ENCODE measurements at regions not wholly inside any gene's neighbourhood (a gene's known extent, or its start where the extent isn't known, plus 50 kb on each side); places are given as distances from the start of the nearest gene placed in this dataset.

DNA sequence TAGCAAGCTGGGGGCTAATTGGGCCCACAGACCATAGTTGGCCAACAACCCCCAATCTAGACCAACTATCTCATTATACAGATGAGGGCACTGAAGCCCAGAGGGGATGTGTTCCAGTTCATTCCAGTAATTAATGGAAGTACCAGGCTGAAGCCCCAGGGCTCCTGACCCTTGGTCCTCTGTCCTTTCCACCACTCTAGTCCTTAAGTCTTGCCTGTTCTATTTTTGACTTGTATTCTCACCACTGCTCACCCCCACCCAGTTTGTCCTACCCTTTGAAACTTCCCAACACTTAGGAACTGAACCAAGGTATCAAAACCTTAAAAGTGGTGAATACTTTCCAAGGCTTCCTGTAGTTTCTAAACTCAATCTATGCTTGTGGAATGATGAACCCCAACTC is 407.4 kb downstream of the ENC1 start:
- POLR2A ChIA-PET: no interaction called here
- Histone ChIP-seq H3K4me3 (no peak overlapping the region), H2AFZ (ENCODE audit: control insufficient read depth, low read depth, low read length) (no peak overlapping the region), H3K79me2 (ENCODE audit: control insufficient read depth, insufficient read depth, low read length) (no peaks in the 10 kb centered on the region), H3K4me2 (ENCODE audit: control insufficient read depth, insufficient read depth) (no peak overlapping the region), H4K20me1 (ENCODE audit: control insufficient read depth, insufficient read depth) (no peaks in the 10 kb centered on the region), H3K27ac (ENCODE audit: control insufficient read depth, insufficient read depth) (no peak overlapping the region), H3K9me3 (replicated peaks; ENCODE audit: control insufficient read depth, insufficient read depth, low read length) (no peaks in the 10 kb centered on the region), H3K4me1 (ENCODE audit: control insufficient read depth, insufficient read depth, low read length) (no peaks in the 10 kb centered on the region), H3K36me3 (ENCODE audit: control insufficient read depth in 2 of 2, insufficient read depth in 2 of 2, low read length in 1 of 2) (no peaks in the 10 kb centered on the region), H3K27me3 (replicated peaks in 1 of 2; ENCODE audit: control insufficient read depth in 2 of 2, insufficient read depth in 2 of 2, low read length in 1 of 2) (no peaks in the 10 kb centered on the region), H3K9ac (ENCODE audit: control insufficient read depth, insufficient read depth, low read length) (no peak overlapping the region)
- no TSS peak for BruUV-seq (replicated peaks)
- SMC1A ChIA-PET (ENCODE audit: uncharacterized antibody, unreplicated experiment): no interaction called here
- no peak for DNase-seq (ENCODE audit: low read depth, low spot score)
- RAD21 ChIA-PET (ENCODE audit: unreplicated experiment): no interaction called here
- in situ Hi-C loops (cut with MboI) (no loop called here), intact Hi-C loops (cut with micrococcal nuclease; ENCODE audit: unreplicated experiment) (no loop called here)
- CTCF ChIA-PET: no interaction called here
- no peak for ATAC-seq
- TF ChIP-seq IKZF1 (conservative IDR thresholded peaks at IDR 0.05) (no peak), CEBPB (IDR thresholded peaks at IDR 0.05; ENCODE audit: borderline replicate concordance in 1 of 2, low read depth in 2 of 2, low read length in 2 of 2) (no peak), ZNF207 (IDR thresholded peaks at IDR 0.05; ENCODE audit: borderline replicate concordance) (no peak), NR2C1 (IDR thresholded peaks at IDR 0.05) (no peak), SPI1 (IDR thresholded peaks at IDR 0.05; ENCODE audit: borderline replicate concordance, insufficient read depth, low read depth, low read length) (no peak), BMI1 (IDR thresholded peaks at IDR 0.05; ENCODE audit: borderline replicate concordance) (no peak), TCF12 (IDR thresholded peaks at IDR 0.05; ENCODE audit: low read depth, low read length) (no peak)
- TF ChIP-seq, protein P1, sequence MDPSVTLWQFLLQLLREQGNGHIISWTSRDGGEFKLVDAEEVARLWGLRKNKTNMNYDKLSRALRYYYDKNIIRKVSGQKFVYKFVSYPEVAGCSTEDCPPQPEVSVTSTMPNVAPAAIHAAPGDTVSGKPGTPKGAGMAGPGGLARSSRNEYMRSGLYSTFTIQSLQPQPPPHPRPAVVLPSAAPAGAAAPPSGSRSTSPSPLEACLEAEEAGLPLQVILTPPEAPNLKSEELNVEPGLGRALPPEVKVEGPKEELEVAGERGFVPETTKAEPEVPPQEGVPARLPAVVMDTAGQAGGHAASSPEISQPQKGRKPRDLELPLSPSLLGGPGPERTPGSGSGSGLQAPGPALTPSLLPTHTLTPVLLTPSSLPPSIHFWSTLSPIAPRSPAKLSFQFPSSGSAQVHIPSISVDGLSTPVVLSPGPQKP (IDR thresholded peaks at IDR 0.05; ENCODE audit: low read depth, low read length): no peak
- FAIRE-seq: no peak

DNA sequence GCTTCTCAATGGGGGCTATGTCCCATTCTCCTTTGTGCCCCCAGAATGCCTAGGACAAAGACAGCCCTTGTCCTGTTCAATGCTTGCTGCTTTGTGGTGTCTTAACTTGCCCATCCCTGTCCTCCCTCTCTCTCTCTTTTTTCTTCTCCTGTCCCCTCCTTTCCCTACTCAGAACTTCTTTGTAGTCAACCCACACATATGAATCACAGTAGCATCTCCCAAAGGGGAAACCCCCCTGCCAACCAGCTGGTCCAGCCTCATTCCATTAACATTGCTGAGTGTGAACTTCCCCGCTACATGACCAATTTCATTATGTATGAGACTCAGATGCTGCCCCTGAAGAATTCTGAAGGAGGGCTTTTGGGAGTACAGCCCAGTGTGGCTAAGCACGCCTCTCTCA is 408.3 kb downstream of the ENC1 start:
- no peaks in the 10 kb centered on the region for H3K36me3 ChIP-seq (ENCODE audit: control insufficient read depth in 2 of 2, insufficient read depth in 2 of 2, low read length in 1 of 2)
- CTCF ChIA-PET: no interaction called here
- DNase-seq (ENCODE audit: low read depth, low spot score): no peak
- RAD21 ChIA-PET (ENCODE audit: unreplicated experiment): no interaction called here
- intact Hi-C loops (cut with micrococcal nuclease; ENCODE audit: unreplicated experiment) (no loop called here), in situ Hi-C loops (cut with MboI) (no loop called here)
- no peak overlapping the region for H3K4me2 ChIP-seq (ENCODE audit: control insufficient read depth, insufficient read depth)
- BruUV-seq (replicated peaks): no TSS peak
- no peaks in the 10 kb centered on the region for H3K79me2 ChIP-seq (ENCODE audit: control insufficient read depth, insufficient read depth, low read length)
- SMC1A ChIA-PET (ENCODE audit: uncharacterized antibody, unreplicated experiment): no interaction called here
- no peak overlapping the region for H3K9ac ChIP-seq (ENCODE audit: control insufficient read depth, insufficient read depth, low read length)
- no peak overlapping the region for H2AFZ ChIP-seq (ENCODE audit: control insufficient read depth, low read depth, low read length)
- H3K4me1 ChIP-seq (ENCODE audit: control insufficient read depth, insufficient read depth, low read length): no peaks in the 10 kb centered on the region
- no peak for ATAC-seq
- no peak for FAIRE-seq
- 4% methylated on average over 2 of the region's 2 CpGs for WGBS (ENCODE audit: insufficient coverage, insufficient replicate concordance, low lambda C conversion rate, missing lambda C conversion rate)
- no peaks in the 10 kb centered on the region; a peak in 1 of 4 replicates for H3K27me3 ChIP-seq (replicated peaks in 1 of 2; ENCODE audit: control insufficient read depth in 2 of 2, insufficient read depth in 2 of 2, low read length in 1 of 2)
- no peaks in the 10 kb centered on the region for H3K9me3 ChIP-seq (replicated peaks; ENCODE audit: control insufficient read depth, insufficient read depth, low read length)
- no peak overlapping the region for H3K27ac ChIP-seq (ENCODE audit: control insufficient read depth, insufficient read depth)
- POLR2A ChIA-PET: no interaction called here
- no peaks in the 10 kb centered on the region for H4K20me1 ChIP-seq (ENCODE audit: control insufficient read depth, insufficient read depth)
- no peak overlapping the region for H3K4me3 ChIP-seq
- TF ChIP-seq KAT2A (conservative IDR thresholded peaks at IDR 0.05; ENCODE audit: control insufficient read depth, low read depth, low read length) (no peak), BMI1 (IDR thresholded peaks at IDR 0.05; ENCODE audit: borderline replicate concordance) (no peak), SPI1 (IDR thresholded peaks at IDR 0.05; ENCODE audit: borderline replicate concordance, insufficient read depth, low read depth, low read length) (no peak)
- TF ChIP-seq, protein P2, sequence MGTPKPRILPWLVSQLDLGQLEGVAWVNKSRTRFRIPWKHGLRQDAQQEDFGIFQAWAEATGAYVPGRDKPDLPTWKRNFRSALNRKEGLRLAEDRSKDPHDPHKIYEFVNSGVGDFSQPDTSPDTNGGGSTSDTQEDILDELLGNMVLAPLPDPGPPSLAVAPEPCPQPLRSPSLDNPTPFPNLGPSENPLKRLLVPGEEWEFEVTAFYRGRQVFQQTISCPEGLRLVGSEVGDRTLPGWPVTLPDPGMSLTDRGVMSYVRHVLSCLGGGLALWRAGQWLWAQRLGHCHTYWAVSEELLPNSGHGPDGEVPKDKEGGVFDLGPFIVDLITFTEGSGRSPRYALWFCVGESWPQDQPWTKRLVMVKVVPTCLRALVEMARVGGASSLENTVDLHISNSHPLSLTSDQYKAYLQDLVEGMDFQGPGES (IDR thresholded peaks at IDR 0.05): no peak
- TF ChIP-seq, protein P3, sequence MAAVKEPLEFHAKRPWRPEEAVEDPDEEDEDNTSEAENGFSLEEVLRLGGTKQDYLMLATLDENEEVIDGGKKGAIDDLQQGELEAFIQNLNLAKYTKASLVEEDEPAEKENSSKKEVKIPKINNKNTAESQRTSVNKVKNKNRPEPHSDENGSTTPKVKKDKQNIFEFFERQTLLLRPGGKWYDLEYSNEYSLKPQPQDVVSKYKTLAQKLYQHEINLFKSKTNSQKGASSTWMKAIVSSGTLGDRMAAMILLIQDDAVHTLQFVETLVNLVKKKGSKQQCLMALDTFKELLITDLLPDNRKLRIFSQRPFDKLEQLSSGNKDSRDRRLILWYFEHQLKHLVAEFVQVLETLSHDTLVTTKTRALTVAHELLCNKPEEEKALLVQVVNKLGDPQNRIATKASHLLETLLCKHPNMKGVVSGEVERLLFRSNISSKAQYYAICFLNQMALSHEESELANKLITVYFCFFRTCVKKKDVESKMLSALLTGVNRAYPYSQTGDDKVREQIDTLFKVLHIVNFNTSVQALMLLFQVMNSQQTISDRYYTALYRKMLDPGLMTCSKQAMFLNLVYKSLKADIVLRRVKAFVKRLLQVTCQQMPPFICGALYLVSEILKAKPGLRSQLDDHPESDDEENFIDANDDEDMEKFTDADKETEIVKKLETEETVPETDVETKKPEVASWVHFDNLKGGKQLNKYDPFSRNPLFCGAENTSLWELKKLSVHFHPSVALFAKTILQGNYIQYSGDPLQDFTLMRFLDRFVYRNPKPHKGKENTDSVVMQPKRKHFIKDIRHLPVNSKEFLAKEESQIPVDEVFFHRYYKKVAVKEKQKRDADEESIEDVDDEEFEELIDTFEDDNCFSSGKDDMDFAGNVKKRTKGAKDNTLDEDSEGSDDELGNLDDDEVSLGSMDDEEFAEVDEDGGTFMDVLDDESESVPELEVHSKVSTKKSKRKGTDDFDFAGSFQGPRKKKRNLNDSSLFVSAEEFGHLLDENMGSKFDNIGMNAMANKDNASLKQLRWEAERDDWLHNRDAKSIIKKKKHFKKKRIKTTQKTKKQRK (IDR thresholded peaks at IDR 0.05; ENCODE audit: low read depth, low read length): no peak
- TF ChIP-seq, protein P4, sequence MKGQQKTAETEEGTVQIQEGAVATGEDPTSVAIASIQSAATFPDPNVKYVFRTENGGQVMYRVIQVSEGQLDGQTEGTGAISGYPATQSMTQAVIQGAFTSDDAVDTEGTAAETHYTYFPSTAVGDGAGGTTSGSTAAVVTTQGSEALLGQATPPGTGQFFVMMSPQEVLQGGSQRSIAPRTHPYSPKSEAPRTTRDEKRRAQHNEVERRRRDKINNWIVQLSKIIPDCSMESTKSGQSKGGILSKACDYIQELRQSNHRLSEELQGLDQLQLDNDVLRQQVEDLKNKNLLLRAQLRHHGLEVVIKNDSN (IDR thresholded peaks at IDR 0.05; ENCODE audit: borderline replicate concordance, extremely low read length, insufficient read depth, low read depth, low read length): no peak
